ENCODE measurements at regions not wholly inside any gene's neighbourhood (a gene's known extent, or its start where the extent isn't known, plus 50 kb on each side); places are given as distances from the start of the nearest gene placed in this dataset.

DNA sequence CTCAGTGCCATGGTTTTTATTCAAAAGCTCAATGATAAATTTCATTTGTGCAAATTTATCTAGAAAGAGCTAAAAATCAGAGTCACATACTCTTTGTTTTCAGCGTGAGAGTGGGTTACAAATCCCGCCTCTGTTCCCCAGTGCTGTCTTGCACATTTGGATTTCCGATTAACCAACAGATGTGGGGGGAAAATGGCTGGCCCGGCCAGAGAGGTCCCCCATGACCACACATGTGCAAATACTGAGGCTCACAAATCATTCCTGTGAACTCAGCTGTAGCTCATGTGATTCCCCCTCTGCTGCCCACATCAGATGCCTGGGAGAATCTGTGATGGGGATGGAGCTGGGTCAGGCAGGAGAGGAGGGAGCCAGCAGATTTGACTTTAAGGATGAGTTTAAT is 168.7 kb downstream of the PAX1 start:
- ATAC-seq (no peak), DNase-seq (ENCODE audit: low spot score) (no peak)
- H3K4me1 Mint-ChIP-seq, result 0 out of 2 replicates have a peak, but pooled peaks cover 3% of the 10 kb centered on the region
- H3K27ac Mint-ChIP-seq, result no peak overlapping the region
- H3K36me3 Mint-ChIP-seq, result no peaks in the 10 kb centered on the region
- H3K27me3 Mint-ChIP-seq (ENCODE audit: low read depth), result peaks cover 62% of the 10 kb centered on the region
- TF ChIP-seq, protein P1, sequence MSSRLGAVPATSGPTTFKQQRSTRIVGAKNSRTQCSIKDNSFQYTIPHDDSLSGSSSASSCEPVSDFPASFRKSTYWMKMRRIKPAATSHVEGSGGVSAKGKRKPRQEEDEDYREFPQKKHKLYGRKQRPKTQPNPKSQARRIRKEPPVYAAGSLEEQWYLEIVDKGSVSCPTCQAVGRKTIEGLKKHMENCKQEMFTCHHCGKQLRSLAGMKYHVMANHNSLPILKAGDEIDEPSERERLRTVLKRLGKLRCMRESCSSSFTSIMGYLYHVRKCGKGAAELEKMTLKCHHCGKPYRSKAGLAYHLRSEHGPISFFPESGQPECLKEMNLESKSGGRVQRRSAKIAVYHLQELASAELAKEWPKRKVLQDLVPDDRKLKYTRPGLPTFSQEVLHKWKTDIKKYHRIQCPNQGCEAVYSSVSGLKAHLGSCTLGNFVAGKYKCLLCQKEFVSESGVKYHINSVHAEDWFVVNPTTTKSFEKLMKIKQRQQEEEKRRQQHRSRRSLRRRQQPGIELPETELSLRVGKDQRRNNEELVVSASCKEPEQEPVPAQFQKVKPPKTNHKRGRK (CRISPR knock-in tag; IDR thresholded peaks at IDR 0.05; ENCODE audit: borderline replicate concordance), result no peak
- TF ChIP-seq ELF4 (CRISPR knock-in tag; IDR thresholded peaks at IDR 0.05; ENCODE audit: low read depth) (no peak), ESRRA (CRISPR knock-in tag; IDR thresholded peaks at IDR 0.05; ENCODE audit: borderline replicate concordance) (no peak), NR2C2 (CRISPR knock-in tag; IDR thresholded peaks at IDR 0.05) (no peak), TCF7 (CRISPR knock-in tag; IDR thresholded peaks at IDR 0.05; ENCODE audit: low read depth) (no peak), HMGA2 (CRISPR knock-in tag; IDR thresholded peaks at IDR 0.05) (no peak), FOXP1 (CRISPR knock-in tag; IDR thresholded peaks at IDR 0.05; ENCODE audit: borderline replicate concordance) (no peak), FOXJ3 (CRISPR knock-in tag; IDR thresholded peaks at IDR 0.05; ENCODE audit: borderline replicate concordance) (no peak), SOX15 (CRISPR knock-in tag; IDR thresholded peaks at IDR 0.05) (no peak), KAT7 (CRISPR knock-in tag; IDR thresholded peaks at IDR 0.05; ENCODE audit: borderline replicate concordance) (no peak), TEAD1 (CRISPR knock-in tag; IDR thresholded peaks at IDR 0.05) (no peak), CBFB (CRISPR knock-in tag; IDR thresholded peaks at IDR 0.05; ENCODE audit: low read depth) (no peak), CDX4 (CRISPR knock-in tag; IDR thresholded peaks at IDR 0.05; ENCODE audit: borderline replicate concordance) (no peak), ATF6 (CRISPR knock-in tag; IDR thresholded peaks at IDR 0.05) (no peak)
- TF ChIP-seq, protein P2, sequence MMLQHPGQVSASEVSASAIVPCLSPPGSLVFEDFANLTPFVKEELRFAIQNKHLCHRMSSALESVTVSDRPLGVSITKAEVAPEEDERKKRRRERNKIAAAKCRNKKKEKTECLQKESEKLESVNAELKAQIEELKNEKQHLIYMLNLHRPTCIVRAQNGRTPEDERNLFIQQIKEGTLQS (CRISPR knock-in tag; conservative IDR thresholded peaks at IDR 0.05), result no peak
- TF ChIP-seq, protein P3, sequence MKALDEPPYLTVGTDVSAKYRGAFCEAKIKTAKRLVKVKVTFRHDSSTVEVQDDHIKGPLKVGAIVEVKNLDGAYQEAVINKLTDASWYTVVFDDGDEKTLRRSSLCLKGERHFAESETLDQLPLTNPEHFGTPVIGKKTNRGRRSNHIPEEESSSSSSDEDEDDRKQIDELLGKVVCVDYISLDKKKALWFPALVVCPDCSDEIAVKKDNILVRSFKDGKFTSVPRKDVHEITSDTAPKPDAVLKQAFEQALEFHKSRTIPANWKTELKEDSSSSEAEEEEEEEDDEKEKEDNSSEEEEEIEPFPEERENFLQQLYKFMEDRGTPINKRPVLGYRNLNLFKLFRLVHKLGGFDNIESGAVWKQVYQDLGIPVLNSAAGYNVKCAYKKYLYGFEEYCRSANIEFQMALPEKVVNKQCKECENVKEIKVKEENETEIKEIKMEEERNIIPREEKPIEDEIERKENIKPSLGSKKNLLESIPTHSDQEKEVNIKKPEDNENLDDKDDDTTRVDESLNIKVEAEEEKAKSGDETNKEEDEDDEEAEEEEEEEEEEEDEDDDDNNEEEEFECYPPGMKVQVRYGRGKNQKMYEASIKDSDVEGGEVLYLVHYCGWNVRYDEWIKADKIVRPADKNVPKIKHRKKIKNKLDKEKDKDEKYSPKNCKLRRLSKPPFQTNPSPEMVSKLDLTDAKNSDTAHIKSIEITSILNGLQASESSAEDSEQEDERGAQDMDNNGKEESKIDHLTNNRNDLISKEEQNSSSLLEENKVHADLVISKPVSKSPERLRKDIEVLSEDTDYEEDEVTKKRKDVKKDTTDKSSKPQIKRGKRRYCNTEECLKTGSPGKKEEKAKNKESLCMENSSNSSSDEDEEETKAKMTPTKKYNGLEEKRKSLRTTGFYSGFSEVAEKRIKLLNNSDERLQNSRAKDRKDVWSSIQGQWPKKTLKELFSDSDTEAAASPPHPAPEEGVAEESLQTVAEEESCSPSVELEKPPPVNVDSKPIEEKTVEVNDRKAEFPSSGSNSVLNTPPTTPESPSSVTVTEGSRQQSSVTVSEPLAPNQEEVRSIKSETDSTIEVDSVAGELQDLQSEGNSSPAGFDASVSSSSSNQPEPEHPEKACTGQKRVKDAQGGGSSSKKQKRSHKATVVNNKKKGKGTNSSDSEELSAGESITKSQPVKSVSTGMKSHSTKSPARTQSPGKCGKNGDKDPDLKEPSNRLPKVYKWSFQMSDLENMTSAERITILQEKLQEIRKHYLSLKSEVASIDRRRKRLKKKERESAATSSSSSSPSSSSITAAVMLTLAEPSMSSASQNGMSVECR (CRISPR knock-in tag; IDR thresholded peaks at IDR 0.05; ENCODE audit: borderline replicate concordance), result no peak
- TF ChIP-seq, protein P4, sequence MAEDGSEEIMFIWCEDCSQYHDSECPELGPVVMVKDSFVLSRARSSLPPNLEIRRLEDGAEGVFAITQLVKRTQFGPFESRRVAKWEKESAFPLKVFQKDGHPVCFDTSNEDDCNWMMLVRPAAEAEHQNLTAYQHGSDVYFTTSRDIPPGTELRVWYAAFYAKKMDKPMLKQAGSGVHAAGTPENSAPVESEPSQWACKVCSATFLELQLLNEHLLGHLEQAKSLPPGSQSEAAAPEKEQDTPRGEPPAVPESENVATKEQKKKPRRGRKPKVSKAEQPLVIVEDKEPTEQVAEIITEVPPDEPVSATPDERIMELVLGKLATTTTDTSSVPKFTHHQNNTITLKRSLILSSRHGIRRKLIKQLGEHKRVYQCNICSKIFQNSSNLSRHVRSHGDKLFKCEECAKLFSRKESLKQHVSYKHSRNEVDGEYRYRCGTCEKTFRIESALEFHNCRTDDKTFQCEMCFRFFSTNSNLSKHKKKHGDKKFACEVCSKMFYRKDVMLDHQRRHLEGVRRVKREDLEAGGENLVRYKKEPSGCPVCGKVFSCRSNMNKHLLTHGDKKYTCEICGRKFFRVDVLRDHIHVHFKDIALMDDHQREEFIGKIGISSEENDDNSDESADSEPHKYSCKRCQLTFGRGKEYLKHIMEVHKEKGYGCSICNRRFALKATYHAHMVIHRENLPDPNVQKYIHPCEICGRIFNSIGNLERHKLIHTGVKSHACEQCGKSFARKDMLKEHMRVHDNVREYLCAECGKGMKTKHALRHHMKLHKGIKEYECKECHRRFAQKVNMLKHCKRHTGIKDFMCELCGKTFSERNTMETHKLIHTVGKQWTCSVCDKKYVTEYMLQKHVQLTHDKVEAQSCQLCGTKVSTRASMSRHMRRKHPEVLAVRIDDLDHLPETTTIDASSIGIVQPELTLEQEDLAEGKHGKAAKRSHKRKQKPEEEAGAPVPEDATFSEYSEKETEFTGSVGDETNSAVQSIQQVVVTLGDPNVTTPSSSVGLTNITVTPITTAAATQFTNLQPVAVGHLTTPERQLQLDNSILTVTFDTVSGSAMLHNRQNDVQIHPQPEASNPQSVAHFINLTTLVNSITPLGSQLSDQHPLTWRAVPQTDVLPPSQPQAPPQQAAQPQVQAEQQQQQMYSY (CRISPR knock-in tag; IDR thresholded peaks at IDR 0.05), result no peak
- TF ChIP-seq, protein P5, sequence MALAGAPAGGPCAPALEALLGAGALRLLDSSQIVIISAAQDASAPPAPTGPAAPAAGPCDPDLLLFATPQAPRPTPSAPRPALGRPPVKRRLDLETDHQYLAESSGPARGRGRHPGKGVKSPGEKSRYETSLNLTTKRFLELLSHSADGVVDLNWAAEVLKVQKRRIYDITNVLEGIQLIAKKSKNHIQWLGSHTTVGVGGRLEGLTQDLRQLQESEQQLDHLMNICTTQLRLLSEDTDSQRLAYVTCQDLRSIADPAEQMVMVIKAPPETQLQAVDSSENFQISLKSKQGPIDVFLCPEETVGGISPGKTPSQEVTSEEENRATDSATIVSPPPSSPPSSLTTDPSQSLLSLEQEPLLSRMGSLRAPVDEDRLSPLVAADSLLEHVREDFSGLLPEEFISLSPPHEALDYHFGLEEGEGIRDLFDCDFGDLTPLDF (CRISPR knock-in tag; IDR thresholded peaks at IDR 0.05), result no peak
- H3K4me3 Mint-ChIP-seq, result no peak overlapping the region
- H3K9me3 Mint-ChIP-seq, result peaks cover 11% of the 10 kb centered on the region
- ChIA-PET POLR2A (no interaction called here), CTCF (no interaction called here)
